Stomach (tissue), 4 donors: ENCODE measurements at regions not wholly inside any gene's neighbourhood (a gene's known extent, or its start where the extent isn't known, plus 50 kb on each side); places are given as distances from the start of the nearest gene placed in this dataset.

Experiments used
- CTCF ChIP-seq, 7 experiments: fragments of 450-650 bp in 4 of 7; fragments of 200-600 bp in 3 of 7; sonication (generic) in 3 of 7; IDR thresholded peaks; one replicate each; pipeline ENCODE4 v1.5.1; 2016 to 2019; ENCODE audit warnings: antibody characterized with exemption in 7 of 7, control low read depth in 2 of 7, mild to moderate bottlenecking in 1 of 7
- EP300 ChIP-seq: sonication (generic); formaldehyde crosslinking; IDR thresholded peaks from one replicate; pipeline ENCODE4 v1.6.1; 2017; ENCODE audit warnings: antibody characterized with exemption
- POLR2A ChIP-seq, 4 donors: fragments of 450-650 bp; IDR thresholded peaks; one replicate each; pipeline ENCODE4 v1.6.1; 2016; ENCODE audit warnings: antibody characterized with exemption in 4 of 4, control low read depth in 2 of 4, mild to moderate bottlenecking in 1 of 4, moderate library complexity in 1 of 4
- POLR2AphosphoS5 ChIP-seq, 3 donors: sonication (generic); formaldehyde crosslinking; IDR thresholded peaks; one replicate each; pipeline ENCODE4 v1.6.1; 2016; ENCODE audit warnings: antibody characterized with exemption in 3 of 3

GRCh38 chr20:5402903-5403531 lies 86.3 kb upstream of the PROKR2 start:
- TF ChIP-seq CTCF (IDR thresholded peaks at IDR 0.05) (no peak), POLR2A (IDR thresholded peaks at IDR 0.05) (no peak), POLR2AphosphoS5 (IDR thresholded peaks at IDR 0.05) (no peak), EP300 (no peak)
